ENCODE measurements at regions not wholly inside any gene's neighbourhood (a gene's known extent, or its start where the extent isn't known, plus 50 kb on each side); places are given as distances from the start of the nearest gene placed in this dataset.

GRCh38 chr5:88119535-88120125, 149.0 kb downstream of the TMEM161B start:
- no peaks in the 10 kb centered on the region for H3K36me3 ChIP-seq (replicated peaks in 1 of 2; ENCODE audit: insufficient read depth in 1 of 2, low read depth in 2 of 2)
- 70 to 75% methylated on average over 4 of the region's 4 CpGs for WGBS, 2 donors
- no peaks in the 10 kb centered on the region for H3K4me1 ChIP-seq
- ATAC-seq = no peak
- H3K9me3 ChIP-seq = peaks cover 0 to under 1% (median 0%) of the 10 kb centered on the region in 3 donors
- no peaks in the 10 kb centered on the region for H3K27me3 ChIP-seq
- TF ChIP-seq POLR2A (IDR thresholded peaks at IDR 0.05) = no peak
- TF ChIP-seq, protein P1, sequence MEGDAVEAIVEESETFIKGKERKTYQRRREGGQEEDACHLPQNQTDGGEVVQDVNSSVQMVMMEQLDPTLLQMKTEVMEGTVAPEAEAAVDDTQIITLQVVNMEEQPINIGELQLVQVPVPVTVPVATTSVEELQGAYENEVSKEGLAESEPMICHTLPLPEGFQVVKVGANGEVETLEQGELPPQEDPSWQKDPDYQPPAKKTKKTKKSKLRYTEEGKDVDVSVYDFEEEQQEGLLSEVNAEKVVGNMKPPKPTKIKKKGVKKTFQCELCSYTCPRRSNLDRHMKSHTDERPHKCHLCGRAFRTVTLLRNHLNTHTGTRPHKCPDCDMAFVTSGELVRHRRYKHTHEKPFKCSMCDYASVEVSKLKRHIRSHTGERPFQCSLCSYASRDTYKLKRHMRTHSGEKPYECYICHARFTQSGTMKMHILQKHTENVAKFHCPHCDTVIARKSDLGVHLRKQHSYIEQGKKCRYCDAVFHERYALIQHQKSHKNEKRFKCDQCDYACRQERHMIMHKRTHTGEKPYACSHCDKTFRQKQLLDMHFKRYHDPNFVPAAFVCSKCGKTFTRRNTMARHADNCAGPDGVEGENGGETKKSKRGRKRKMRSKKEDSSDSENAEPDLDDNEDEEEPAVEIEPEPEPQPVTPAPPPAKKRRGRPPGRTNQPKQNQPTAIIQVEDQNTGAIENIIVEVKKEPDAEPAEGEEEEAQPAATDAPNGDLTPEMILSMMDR (IDR thresholded peaks at IDR 0.05) = no peak
- H3K27ac ChIP-seq = no peak overlapping the region
- intact Hi-C loops (cut with DNase I) = no loop called here
- H3K4me3 ChIP-seq = no peak overlapping the region
- no peak for DNase-seq

- DNase-seq = no peak
- no peaks in the 10 kb centered on the region for H3K27me3 ChIP-seq
- TF ChIP-seq, protein P1 (IDR thresholded peaks at IDR 0.05) = no peak
- TF ChIP-seq POLR2A (IDR thresholded peaks at IDR 0.05) = no peak
- ATAC-seq = no peak
- no peaks in the 10 kb centered on the region for H3K4me1 ChIP-seq
- intact Hi-C loops (cut with DNase I) = no loop called here
- H3K27ac ChIP-seq = no peak overlapping the region
- 11 to 16% methylated on average over 2 of the region's 2 CpGs for WGBS, 2 donors
- H3K36me3 ChIP-seq (replicated peaks in 1 of 2; ENCODE audit: insufficient read depth in 1 of 2, low read depth in 2 of 2) = no peaks in the 10 kb centered on the region
- H3K4me3 ChIP-seq = no peak overlapping the region
- no peaks in the 10 kb centered on the region for H3K9me3 ChIP-seq
These were observed 150.5 kb downstream of the TMEM161B start for GRCh38 chr5:88118179-88118578.

- no peak for DNase-seq
- H3K4me3 ChIP-seq = no peak overlapping the region
- no peak overlapping the region for H3K27ac ChIP-seq
- intact Hi-C loops (cut with DNase I) = no loop called here
- H3K9me3 ChIP-seq = no peaks in the 10 kb centered on the region
- no peaks in the 10 kb centered on the region for H3K36me3 ChIP-seq (replicated peaks in 1 of 2; ENCODE audit: insufficient read depth in 1 of 2, low read depth in 2 of 2)
- no peaks in the 10 kb centered on the region for H3K4me1 ChIP-seq
- no peak for TF ChIP-seq POLR2A (IDR thresholded peaks at IDR 0.05)
- TF ChIP-seq, protein P1 (IDR thresholded peaks at IDR 0.05) = no peak
- no peaks in the 10 kb centered on the region for H3K27me3 ChIP-seq
- ATAC-seq = no peak
These were observed 151.1 kb downstream of the TMEM161B start for GRCh38 chr5:88117546-88117945.

- H3K4me3 ChIP-seq = no peak overlapping the region
- H3K27me3 ChIP-seq = no peaks in the 10 kb centered on the region
- H3K9me3 ChIP-seq = no peaks in the 10 kb centered on the region
- H3K36me3 ChIP-seq (replicated peaks in 1 of 2; ENCODE audit: insufficient read depth in 1 of 2, low read depth in 2 of 2) = no peaks in the 10 kb centered on the region
- ATAC-seq = no peak
- no peak overlapping the region for H3K27ac ChIP-seq
- TF ChIP-seq, protein P1 (IDR thresholded peaks at IDR 0.05) = no peak
- no peak for TF ChIP-seq POLR2A (IDR thresholded peaks at IDR 0.05)
- no peaks in the 10 kb centered on the region for H3K4me1 ChIP-seq
- DNase-seq = no peak
- intact Hi-C loops (cut with DNase I) = no loop called here
These were observed 152.2 kb downstream of the TMEM161B start for GRCh38 chr5:88116396-88116795.

- intact Hi-C loops (cut with DNase I) = no loop called here
- H3K9me3 ChIP-seq = no peaks in the 10 kb centered on the region
- WGBS, 2 donors = 41 to 55% methylated on average over 3 of the region's 3 CpGs
These were observed 153.4 kb downstream of the TMEM161B start for GRCh38 chr5:88115211-88115610.

More at GRCh38 chr5:88115211-88115610, 153.4 kb downstream of the TMEM161B start:
- H3K4me3 ChIP-seq = no peak overlapping the region
- DNase-seq (no peak), ATAC-seq (no peak)
- H3K4me1 ChIP-seq = no peaks in the 10 kb centered on the region
- no peaks in the 10 kb centered on the region for H3K36me3 ChIP-seq (replicated peaks in 1 of 2; ENCODE audit: insufficient read depth in 1 of 2, low read depth in 2 of 2)
- H3K27ac ChIP-seq = no peak overlapping the region
- no peaks in the 10 kb centered on the region for H3K27me3 ChIP-seq
- no peak for TF ChIP-seq POLR2A (IDR thresholded peaks at IDR 0.05)
- TF ChIP-seq, protein P1 (IDR thresholded peaks at IDR 0.05) = no peak

Data from body of pancreas (tissue), 4 donors.